Astrocyte of the hippocampus (primary cell): ENCODE measurements at regions not wholly inside any gene's neighbourhood (a gene's known extent, or its start where the extent isn't known, plus 50 kb on each side); places are given as distances from the start of the nearest gene placed in this dataset.
A peak's percentile ranks its signal among the peaks of the same experiment; 100 is the strongest.
"Not testable (repeated sequence)": the region's sequence is repeated elsewhere in the genome, so short reads cannot be mapped to it uniquely, and the experiment has no call there.

Experiments
- DNase-seq: peaks from one replicate; pipeline ENCODE4 v3.0.0; 2011; ENCODE audit warnings: low read depth, low spot score

DNA sequence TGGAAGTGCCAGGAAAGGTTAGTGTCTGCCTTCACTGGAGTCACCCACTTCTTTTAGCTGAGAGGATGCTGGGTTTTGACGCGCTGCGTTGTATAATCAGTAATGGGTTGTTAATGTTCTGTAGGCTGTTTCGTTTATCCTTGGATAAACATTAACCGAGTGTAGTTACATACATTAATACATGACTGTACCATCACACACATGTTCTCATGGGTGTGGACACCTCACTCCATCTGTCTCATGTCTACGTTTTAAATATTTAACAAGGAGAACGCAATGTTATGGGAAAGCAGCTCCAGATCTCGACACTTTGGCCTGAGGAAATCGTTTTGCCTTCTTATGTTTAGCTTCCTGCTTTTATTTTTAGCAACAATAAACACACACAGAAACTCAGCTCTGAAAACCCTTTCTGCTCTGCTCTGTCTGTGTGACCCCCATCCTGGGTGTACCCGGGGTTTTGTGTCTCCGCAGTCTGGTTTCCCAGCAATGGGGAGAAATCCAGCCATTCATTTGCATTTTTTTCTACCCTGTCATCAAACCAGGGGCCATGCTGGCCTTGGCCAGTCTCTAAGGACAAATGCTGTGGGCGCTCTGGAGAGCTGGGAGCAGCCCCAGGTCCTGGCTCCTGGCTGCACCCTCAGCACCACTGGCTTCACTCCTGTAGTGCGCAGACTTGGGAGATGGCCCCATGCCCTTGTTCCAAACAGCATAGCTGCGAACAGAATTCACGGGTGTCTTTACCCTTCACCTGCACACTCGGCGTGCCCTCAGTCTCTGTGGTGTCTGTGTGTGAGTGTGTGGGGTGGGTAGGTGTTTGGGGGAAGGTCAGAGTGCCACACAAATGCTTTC, 110.8 kb downstream of the ERMARD start:
- DNase-seq: no peak

DNA sequence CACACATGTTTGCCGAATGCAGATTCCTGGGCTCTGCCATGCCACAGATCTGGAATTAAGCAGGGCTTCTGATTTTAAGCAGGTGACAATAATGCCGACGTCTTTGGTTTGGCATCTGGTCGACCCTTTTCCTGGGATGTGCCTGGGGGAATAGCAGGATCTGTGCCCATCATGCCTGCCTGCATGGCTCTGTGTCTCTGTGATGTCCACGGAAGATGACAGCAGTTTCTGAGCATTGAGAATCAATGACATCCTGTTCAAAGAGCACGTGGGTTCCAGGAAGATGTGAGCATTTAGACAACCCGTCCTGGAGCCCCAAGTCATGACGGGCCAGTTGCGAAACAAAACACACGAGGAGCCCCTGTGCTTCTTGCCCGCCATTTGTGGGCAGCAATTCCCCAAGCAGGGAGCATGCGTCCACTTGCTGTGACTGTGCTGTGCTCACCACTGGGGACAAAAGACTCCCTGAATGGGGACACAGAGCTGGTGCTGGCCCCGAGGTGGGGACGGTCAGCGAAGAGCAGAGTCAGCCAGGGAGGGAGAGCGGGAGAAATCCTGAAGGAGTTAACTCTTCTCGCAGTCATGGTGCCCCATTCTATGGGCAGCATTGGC, 110.1 kb downstream of the ERMARD start:
- DNase-seq: no peak

DNA sequence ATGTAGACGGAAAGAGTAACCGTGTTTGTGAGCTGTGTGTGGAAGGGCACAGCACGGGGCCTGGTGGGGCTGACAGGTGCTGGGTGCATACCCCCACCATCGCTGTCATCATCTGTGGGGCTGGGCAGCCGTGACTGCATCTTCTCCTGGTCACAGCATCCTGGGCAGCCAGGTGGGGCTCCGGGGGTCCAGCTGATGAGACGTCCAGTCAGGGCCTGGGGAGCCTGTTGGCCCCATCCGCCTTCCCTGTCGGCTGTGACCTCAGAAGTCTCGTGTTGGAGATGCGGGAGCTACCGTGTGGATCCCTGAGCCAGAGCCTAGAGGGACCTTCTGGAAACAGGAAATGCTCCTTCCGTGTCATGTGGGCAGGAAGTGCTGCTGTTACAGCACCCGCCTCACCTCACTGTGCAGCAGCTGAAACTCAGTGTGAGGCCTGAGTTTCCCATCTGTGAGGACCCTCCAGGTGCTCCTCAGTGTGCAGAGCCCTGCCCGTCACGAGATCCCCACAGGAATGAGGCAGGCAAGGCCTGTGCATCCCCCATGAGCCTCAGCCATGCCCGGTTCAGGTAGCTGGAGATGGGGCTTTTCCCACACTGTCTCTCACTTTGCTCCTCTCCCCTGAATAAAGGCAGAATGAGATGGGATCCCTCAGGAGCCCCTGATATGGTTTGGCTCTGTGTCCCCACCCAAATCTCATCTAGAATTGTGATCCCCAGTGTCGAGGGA, 108.7 kb downstream of the ERMARD start:
- no peak for DNase-seq

DNA sequence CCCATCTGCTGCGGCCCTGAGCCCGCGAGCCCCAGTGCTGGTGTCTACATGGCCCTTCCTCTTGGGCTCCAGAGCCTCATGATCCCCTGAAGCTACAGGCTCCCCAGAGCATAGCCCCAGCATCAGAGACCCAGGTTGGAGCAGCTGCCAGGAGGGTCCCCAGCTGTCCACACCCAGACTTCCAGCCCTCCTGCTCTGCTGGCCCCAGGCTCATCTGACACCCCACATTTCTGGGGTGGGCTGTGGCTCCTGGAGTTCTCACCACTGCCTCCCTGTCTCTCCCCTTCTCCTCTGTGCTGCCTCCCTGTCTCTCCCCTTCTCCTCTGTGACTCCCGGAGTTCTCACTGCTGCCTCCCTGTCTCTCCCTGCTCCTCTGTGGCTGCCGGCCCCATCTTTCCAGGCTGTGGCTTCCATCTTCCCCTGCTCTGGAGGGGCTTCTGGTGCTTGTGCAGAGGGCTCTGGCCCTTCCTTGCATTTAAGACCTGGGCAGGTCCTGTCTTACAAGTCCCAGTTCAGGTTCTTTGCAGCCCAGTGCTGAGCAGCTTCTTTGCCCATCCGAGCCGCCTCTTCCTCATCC, 108.1 kb downstream of the ERMARD start:
- DNase-seq: no peak

DNA sequence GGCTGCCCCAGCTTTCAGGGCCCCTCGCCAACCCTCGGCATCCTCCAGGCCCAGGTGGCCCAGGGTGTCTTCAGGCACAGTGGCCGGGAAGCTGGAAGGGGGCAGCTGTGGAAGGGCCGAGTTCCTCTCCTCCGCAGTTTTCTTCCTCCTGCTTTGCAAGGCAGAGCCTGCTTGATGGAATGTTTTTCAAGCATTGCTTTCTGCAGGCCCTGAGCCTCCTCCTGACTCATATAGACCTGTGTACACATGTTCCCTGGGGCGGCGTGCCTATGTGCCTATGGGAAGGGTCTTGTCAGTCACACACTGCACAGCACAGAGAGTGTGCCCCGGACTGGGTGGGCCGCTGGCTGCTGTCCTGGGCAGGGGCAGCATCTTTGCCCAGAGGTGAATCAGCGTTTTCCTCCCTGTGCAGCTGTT, 107.5 kb downstream of the ERMARD start:
- DNase-seq: no peak

DNA sequence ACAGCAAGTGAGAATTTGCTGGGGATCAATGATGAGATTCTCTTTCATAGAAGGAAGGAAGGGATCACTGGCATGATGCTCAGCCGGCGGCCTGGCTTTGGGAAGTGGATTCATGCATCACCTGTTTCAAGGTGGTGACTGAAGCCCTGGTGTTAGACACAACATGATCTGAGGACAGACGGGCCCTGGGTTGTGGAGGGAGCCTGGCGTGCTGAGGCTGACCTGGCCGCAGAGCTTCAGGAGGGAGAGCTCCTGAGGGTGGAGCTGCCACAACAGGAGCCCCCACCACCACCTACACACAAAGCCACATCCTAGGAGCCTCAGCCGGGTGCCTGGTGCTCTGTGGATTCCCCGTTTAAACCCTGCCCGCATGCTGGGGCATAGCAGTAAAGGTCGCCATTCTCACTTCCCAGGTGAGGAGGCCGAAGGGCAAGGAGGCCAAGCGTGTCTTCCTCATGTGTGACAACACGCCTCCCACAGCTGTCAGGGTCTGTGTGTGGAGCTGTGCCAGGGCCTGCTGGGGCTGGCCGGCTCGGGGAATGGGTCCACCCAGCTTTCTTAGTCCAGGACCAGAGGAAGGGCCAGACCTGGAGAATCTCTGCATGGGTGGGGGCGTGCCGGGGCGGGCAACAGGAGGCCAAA, 107.0 kb downstream of the ERMARD start:
- no peak for DNase-seq

DNA sequence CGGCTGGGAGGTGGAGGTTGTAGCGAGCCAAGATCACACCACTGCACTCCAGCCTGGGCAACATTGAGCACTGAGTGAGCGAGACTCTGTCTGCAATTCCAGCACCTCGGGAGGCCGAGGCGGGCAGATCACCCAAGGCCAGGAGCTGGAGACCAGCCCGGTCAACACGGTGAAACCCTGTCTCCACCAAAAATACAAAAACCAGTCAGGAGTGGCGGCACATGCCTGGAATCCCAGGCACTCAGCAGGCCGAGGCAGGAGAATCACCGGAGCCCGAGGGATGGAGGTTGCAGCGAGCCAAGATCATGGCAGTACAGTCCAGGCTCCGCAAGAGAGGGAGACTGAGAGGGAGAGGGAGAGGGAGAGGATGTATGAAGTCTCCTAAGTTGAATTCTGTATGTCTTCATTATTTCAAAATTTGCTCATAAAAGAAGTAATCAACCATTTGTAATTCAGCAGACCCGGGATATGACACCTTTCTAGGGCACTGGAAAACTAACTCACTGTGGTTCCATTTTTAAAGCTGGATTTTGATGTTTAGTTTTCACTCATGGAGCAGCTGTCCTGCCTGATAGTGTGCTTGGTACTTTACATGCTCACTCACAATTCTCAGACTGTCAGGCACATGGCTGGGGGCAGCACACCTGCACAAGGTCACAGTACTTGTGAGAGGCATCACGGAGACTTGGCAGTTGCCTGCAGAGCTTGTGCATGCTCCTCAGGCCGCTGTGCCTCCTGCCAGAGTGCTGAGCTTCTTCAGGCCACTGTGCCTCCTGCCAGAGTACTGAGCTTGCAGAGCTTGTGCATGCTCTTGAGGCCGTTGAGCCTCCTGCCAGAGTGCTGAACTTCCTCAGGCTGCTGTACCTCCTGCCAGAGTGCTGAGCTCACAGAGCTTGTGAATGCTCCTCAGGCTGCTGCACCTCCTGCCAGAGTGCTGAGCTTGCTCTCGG, 106.2 kb downstream of the ERMARD start:
- no peak for DNase-seq

DNA sequence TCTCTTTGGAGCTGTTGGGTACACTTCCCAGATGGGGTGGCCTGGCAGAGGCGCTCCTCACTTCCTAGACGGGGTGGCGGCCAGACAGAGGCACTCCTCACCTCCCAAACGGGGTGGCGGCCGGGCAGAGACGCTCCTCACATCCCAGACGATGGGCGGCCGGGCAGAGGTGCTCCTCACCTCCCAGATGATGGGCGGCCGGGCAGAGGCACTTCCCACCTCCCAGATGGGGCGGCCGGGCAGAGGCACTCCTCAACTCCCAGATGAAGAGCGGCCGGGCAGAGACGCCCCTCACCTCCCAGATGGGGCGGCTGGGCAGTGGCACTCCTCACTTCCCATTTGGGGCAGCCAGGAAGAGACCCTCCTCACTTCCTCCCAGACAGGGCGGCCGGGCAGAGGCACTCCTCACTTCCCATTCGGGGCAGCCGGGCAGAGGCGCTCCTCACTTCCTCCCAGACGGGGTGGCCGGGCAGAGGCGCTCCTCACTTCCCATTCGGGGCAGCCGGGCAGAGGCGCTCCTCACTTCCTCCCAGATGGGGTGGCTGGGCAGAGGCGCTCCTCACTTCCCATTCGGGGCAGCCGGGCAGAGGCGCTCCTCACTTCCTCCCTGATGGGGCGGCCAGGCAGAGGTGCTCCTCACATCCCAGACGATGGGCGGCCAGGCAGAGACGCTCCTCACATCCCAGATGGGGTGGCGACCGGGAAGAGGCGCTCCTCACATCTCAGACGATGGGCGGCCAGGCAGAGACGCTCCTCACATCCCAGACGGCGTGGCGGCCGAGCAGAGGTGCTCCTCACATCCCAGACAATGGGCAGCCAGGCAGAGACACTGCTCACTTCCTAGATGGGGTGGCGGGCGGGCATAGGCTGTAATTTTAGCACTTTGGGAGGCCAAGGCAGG, 105.3 kb downstream of the ERMARD start:
- DNase-seq: not testable (repeated sequence)

DNA sequence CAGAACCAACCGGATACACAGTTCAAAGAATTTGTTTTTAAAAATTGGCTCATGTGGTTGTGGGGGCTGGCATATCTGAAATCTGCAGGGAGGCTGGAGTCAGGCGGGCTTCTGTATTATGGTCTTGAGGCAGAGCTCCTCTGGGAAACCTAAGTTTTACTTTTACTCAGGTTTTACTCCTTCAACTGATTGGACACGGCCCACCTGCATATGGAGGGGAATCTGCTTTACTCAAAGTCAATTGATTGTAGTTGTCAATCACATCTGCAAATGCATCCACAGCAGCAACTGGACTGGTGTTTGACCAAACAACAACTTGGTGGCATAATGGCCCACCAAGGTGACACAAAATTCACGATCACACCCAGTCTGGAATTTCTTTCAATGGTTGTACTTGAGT, 103.4 kb downstream of the ERMARD start:
- no peak for DNase-seq

DNA sequence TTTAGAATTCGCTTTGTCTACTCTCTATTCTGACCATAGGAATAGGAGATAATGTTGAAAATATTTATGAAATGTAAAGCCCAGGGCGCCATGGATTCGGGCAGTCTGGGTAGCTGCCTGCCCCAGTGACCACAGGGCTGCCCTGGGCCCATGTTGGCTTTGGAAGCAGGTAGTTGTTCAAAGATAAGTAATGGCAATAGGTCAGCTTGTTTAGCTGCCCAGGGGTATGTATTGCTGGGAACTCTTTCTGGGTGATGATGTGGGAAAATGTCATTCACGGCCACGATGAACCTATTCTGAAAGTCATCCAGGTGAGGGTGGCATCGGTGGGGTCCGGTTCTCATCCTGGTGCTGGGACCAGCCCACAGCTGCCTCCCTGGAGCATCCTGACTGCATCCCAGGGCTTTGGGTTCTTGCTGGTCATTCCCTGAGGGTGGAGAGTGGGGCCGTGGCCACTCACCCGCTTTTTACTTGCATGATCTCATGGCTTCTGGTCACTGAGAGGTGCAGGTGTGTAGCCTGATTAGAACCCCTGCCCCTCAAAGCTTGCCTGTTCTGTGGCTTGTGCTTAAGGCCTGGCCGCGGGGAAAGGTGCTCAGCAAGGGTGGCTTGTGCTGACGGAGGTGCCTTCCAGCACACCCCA, 102.8 kb downstream of the ERMARD start:
- no peak for DNase-seq

DNA sequence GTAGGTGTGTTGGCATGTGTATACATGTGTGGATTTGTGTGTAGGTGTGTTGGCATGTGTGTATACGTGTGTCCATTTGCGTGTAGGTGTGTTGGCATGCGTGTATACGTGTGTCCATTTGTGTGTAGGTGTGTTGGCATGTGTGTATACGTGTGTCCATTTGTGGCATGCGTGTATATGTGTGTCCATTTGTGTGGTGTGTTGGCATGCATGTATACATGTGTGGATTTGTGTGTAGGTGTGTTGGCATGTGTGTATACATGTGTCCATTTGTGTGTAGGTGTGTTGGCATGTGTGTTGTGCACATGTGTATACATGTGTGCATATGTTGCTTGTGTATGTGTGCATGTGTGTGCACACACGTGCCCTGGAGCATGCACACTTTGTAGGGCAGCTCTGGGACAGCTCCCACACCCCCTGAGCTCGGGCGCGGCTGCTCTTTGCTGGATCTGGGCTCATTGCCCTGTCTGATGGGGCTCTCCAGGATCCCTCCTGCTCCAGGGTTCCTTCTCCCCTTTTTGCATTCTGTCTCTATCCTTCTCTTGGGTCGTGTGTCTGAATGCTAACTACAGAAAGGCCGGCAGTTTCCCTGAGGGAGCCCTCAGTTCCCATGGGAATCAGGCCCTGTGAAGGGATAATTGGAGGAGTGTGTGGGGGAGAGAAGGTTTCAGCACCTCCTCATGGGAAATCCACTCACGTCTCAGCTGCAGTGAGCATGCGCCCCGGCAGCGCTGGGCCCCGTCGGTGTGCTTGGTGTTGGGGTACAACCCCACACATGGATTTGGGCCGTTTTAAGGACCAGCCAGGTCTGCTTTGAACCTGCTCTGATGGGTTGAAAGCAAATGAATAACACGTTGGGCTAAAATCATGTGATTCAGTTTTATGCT, 102.0 kb downstream of the ERMARD start:
- no peak for DNase-seq

DNA sequence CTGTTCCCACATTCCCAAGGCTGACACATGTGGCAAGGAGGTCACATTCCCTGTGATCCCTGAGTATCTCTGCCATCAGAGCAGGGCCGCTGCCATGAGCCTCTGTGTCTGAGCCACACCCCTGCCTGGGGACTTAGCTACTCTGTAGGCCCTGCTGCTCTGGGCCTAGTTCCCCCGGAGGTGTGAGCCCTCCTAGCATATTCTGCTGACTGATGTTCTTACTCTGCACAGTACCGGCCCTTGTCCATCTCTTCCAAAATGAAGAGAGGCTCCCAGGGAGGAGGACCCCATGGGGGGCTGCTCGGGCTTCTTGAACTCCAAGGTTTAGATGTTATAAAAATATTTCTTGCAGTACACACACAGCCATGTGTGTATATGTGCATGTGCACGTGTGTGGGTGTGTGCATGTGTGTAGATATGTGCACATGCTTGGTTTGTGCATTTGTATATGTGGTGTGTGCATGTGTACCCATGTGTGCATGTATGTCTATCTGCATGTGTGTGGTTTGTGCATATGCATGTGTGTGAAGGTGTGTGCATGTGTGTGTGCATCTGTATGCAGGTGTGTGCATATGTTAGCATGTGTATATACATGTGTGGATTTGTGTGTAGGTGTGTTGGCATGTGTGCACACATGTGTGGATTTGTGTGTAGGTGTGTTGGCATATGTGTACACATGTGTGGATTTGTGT, 101.2 kb downstream of the ERMARD start:
- DNase-seq: no peak

DNA sequence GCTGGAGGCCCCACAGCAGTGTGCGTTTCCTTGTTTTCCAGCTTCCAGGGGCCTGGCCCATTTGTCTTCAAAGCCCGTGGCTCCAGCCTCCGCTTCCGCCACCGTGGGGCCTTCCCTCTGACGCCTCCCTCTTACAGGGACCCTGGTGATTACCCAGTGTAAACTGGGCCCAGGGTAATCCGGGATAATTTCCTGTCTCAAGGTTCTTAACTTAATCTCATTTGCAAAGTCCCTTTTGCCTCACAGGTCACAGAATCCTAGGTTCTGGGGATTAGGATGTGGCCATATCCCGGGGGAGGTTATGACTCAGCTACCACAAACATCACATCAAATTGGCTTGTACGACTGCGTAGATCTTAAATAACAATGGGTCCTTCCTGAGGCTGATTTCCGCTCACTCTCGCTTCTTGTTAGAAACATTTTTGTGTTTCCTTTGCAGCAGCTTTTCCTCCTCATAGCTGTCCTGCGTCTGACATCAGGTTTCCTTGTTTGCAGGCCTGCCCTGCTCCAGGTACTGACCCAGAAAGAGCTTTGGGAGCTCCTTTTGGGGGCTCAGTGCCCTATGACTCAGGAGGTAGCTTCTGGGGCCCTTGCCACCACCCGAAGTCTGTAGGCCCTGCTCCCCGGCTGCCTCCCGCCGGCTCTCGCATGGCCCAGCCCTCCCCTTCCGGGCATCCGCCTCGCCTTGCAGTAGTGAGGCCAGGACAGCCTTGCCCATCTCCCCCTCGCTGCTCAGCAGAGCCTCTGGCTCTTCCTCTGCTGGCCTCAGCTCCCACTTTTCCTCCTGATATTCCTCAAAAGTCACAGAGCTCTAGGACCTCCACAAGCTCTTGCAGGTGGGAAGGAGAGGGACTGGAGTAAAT, 100.5 kb downstream of the ERMARD start:
- DNase-seq: peak; percentile 63

DNA sequence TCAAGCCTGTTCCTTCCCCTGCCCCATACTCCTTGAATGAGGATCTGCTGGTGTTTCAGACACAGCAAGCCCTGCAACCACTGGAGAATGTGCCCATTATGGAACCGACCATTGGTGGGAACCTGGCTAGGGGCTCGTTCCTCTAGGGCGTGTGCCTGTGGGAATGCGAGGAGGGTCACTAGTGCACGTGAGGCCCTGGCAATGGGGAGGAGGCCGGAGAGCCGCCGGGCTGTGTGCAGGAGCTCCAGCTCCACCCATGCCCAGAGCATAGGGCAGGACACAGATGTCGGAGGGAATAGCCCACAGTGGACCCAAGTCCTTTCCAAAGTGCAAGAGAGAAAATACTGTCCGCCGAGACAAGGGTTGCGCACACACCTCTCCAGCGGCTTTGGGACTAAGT, 99.3 kb downstream of the ERMARD start:
- no peak for DNase-seq

DNA sequence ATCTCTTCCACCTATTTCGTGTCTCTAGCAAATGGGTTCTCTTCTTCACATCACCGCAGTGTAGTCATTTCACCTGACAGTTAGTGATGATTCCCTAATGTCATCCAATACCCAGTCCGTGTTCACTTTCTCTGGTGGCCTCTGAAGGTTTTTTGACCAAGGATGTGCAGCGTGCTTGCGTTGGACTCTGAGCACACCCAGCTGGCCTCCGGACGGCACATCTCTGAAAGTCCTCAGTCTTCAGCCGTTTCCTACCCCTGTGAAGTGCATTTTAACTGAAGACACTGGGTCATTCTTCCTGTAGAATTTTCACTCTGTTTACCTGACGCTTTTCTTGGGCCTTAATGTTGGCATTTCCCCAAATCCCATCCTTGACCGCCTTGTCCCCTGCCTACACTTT, 98.7 kb downstream of the ERMARD start:
- DNase-seq: no peak

DNA sequence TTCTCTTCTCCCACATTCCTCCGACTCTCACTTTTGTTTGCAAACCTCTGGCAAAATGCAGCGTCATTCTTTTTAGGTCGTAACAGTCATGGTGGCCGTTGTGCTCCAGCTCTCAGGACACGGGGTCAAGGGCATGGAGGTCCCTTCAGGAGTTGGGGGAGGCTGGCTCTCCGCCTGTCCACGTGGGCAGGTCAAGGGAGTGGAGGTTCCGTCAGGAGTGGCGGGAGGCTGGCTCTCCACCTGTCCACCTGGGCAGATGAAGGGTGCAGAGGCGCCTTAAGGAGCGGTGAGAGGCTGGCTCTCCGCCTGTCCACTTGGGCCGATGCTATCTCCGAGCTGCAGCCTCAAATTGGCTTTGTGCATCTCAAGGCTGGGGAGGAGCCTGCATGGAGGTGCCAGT, 98.0 kb downstream of the ERMARD start:
- no peak for DNase-seq

DNA sequence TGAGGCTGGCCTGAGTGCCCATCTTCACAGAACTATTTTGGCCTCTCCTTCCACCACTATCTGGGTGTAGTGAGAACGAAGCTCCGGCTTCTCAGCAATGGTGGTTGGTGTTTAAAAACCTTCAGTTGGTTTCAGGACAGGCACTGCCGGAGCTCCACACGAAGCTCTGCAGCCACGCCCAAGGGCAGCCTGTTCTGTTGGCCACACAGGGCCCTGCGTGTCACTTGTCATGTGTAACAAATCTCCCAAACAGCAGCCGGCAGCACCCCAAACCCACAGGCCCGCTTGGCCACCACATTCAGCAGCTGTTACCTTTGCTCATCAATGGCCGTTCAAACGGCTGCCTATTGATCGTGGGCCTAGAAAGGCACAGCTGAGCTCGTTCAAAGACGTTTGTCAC, 97.5 kb downstream of the ERMARD start:
- DNase-seq: no peak
